HG03097 (cell line): ENCODE measurements at regions not wholly inside any gene's neighbourhood (a gene's known extent, or its start where the extent isn't known, plus 50 kb on each side); places are given as distances from the start of the nearest gene placed in this dataset.

ENCODE experiments used
- ATAC-seq: cut with Tn5 transposase; IDR thresholded peaks from one replicate; pipeline ENCODE4 v1.9.1; 2021; ENCODE audit not compliant: unreplicated experiment, low FRiP score

DNA sequence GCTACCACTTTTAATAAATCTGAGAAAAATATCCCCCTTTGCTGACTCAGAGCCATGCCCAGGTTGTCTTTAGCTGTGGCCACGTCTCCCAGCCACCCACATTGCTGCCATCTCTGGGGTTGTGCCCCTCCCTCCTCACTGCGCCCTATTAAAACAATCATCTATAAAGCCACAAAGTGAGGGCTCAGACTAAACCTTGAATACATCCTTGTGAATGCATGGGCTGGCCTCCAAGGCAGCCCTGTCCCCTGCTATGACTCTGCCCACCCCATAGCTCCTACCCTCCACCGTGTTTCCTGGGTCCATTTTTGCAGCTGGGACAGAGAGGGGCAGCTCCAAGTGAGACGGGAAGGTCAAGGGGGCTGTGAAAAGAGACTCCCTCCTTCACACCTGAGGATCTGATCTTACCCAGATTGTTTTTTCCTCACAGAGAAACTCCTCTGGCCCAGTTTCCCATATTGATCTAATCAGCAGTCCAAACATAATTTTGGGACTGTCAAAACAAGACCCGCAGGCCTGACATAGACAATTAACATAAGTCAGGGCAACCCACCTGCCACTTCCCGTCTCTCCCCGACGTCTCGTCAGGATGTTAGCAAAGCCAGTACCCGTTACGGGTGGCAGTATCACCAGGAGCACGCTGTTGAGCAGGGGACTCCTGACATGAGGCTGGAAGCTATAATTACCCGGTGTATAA lies 199.0 kb downstream of the KATNAL1 start:
- no peak for ATAC-seq

DNA sequence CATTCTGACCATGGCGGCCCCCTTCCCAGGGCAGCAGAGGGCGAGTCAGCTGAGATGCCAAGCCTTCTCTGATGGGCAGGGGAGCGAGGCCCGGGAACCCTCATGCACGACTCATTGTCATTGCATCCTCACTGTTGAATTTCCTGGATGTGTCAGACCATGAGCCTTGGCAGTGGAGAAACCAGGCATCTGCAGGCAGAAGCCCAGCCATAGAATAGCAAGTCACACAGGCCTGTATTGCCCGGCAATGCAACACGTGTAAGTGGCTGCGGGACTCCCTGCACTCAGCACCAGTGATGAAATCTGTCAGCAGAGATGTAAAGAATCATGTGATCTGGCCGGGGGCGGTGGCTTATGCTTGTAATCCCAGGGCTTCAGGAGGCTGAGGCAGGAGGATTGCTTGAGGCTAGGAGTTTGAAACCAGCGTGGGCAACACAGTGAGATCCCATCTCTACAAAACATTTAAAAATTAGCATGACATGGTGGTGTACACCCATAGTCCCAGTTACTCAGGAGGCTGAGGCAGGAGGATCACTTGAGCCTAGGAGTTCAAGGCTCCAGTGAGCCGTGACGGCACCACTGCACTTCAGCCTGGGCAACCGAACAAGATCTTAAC lies 199.7 kb downstream of the KATNAL1 start:
- ATAC-seq: no peak

DNA sequence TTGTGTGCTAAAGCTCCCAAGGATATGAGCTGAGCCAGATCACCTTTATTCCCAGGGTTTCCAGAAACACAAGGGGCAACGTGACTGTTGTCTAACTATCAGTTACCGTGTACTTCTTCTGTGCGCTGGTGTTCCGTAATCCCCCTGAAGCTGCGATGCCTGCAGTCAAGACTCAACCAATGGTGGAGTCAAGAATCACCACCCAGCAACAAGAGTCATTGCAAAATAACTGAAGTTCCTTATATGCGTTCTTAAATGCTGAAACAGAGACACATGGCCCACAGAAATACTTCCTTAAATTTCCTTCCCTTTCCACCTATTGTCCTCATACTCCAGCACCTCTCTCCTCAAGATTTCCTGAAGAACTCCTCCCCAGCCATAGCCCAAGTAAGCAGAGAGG lies 200.2 kb downstream of the KATNAL1 start:
- no peak for ATAC-seq

DNA sequence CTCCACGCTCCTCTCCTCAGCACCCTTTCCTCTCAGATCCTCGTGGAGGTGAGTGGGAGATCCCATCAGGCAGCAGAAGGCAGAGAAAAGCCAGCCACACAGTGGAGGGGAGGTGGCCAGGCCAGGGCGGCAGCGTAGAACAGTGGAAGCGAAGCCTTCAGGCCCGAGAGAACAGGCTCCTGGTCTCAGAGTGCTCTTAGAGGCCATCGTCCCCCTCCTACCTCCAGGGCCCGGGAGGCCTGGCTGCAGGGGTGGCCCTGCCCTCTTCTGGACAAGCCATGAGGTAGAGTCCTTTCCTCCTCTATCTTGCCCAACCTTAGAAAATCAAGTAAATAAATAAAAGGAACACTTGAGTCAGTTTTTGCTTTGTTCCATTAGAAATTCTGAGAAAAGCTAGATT lies 202.0 kb downstream of the KATNAL1 start:
- ATAC-seq: no peak

DNA sequence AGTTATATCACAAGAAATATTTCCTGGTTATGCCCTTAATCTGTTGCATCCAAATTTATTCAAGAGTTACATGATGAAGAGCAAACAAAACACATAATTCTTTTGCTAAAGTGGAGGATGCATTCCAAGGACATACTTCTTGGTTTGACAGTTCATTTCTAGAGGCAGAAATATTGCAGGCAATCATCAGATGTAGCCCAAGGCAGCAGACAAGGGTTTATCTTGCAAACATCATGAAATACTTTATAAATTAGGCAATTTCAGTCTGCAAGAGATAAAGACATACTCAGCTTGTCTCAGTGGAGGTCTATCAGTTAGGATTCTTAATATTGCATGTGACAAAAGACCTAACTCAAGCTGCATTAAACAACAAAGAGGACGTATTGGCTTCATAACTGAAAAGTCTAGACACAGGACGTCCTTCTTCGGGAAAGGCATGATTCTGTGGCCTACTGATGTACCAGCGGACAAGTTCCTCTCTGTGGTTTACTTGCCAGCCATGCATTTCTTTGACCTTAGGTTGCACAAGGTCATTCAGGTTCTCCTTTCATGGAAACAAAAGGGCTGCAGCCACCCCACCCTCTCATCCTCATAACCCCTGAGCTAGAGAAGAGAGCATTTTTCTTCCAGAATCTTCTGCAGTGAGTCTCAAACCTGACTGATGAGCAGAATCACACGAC lies 204.1 kb downstream of the KATNAL1 start:
- ATAC-seq: no peak

DNA sequence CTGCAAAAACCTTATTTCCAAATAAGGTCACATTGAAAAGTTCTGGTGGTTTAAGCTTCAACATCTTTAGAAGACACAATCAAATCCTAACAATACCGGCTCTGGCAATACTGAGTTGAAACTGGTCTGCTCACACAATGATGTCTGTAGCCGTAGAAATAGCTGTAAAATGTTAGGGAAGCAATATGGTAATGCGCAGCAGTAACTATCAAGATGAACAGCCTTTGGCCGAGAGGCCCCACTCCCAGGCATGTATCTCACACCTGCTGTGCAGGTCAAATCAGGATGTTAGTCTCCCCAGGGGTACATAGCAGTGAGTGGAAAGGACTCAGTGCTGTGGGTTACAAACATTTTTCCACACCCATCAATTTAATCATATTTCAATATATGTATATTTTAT lies 207.1 kb downstream of the KATNAL1 start:
- no peak for ATAC-seq

DNA sequence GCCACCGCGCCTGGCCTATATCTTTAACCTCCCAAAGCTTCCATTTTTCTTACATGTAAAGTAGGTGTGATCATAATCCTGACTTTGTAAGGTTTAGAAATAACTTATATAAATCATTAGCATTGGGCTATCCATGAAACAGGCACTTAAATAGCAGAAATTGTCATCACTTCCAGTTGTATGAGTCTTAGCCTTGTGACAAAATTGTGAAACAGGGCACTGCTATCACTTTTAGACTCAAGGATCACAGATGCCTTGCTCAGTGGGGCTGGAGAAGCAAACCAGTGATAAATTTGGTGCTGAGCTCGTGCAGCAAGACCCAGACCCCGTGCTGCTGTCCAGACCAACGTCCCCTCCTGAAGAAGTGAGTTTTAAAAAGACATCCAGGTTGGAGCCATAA lies 209.7 kb downstream of the KATNAL1 start:
- no peak for ATAC-seq

DNA sequence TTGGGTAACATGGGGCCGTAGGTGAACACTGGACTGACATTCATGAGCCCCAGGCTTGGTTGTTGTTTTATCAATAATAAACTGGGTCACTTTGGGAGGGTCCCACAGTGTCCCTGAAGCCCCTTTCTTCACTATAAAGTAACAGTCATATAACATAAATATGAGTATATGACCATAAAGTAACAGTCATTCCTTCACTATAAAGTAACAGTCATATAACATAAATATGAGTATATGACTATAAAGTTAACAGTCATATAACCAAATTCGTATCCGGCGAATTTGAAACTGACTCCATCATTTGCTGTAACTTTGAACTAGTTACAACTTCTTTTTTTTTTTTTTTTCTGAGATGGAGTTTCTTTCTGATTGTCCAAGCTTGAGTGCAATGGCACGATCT lies 210.3 kb downstream of the KATNAL1 start:
- ATAC-seq: no peak

DNA sequence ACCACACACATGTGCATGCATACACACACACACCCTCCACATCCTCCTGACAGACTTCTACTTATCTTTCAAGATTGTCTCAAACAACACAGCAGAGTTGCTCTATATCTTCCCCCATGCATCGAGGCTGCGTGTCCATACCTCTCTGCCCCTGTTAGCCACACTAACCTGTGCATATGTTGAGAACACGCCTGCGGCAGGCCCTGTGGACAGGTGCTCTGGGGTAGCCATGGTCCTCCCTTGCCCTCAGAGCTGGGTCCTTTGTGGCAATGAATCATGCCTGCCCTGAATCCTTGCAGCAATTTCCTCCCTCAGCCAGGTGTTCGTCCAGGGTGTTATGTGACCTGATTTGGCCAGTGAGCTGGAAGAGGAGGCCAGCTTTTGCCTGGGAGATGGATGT lies 213.3 kb downstream of the KATNAL1 start:
- ATAC-seq: no peak

DNA sequence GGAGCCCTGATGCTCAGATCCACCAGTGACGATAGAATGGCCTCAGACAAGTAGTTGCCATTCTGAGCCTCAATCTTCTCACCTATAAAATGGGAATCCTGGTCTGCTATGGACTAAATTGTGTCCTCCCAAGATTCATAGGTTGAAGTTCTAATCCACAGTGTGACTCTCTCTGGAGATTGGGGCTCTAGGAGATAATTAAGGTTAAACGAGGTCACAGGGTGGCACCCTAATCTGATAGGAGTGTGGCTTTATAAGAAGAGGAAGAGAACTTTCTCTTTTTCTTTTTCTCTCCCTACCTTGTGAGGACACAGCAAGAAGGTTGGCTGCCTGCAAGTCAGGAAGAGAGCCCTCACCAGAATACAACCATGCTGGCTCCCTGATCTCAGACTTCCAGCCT lies 214.1 kb downstream of the KATNAL1 start:
- no peak for ATAC-seq

DNA sequence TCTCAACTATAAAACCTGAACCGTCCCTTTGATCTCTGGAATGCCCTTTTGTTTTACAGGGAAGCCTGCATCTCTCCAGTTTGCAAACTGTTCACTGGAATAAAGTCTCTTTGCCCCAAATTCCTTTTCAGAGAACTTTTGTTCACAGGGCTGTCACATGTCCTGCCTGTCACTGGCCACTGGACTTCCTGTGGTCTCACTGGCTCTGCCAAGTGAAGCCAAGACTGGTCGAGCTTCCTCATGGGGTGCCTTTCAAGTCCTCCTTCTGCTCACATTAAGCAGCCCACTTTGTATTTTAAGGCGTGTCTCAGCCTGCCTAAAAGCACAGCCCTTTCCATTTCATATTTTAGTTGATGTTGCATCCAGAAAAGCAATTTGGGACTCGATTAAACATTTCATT lies 215.7 kb downstream of the KATNAL1 start:
- ATAC-seq: no peak

DNA sequence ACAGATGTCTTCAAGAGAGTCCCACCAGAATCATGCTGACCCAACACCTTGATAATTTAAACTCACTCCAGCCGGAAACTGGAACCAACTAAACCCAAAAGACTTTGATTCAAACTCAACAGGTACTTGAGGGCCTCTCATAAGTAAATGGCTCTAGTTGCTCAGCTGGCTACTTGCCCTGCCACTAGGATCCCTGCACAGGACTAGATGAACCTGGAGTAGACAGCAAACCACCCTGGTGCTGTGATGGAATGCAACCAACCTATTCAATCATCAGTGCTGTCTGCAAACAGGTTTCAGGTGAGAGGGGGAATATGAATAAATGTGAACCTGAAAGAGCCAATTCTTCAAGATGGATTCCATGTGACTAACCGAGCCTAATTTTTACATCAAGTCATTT lies 216.3 kb downstream of the KATNAL1 start:
- no peak for ATAC-seq

DNA sequence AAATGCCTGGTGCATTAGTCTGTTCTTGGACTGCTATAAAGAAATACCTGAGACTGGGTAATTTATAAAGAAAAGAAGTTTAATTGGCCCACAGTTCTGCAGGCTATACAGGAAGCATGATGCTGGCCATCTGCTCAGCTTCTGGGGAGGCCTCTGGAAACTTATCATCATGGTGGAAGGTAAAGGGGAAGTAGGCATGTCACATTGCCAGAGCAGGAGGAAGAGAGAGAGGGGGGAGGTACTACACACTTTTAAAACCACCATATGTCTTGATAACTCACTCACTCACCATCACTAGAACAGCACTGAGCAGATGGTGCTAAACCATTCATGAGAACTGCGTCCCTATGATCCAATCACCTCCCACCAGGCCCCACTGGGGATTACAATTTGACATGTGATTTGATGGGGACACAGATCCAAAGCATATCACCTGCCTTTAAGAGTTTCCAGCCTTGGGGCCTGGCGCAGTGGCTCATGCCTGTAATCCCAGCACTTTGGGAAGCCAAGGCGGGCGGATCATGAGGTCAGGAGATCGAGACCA lies 219.0 kb downstream of the KATNAL1 start:
- ATAC-seq: no peak

DNA sequence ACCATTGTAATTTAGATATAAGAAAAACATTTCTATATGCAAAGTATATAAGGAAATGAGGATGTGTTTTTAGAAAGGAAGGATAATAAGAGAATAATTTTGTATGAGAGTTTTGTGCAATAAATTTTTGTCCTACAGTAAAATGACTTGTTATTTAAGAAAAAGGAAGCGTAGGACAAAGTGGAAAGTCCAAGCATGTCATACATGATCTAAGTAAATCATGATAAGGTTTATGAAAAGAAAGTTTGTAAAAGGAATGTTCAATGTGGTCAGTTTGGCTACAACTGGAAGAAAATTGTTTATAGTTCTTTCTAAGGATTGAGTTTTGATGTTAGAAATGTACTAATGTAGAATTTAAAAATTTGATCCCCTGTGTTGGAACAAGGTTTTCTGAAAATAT lies 222.3 kb downstream of the KATNAL1 start:
- ATAC-seq: no peak

DNA sequence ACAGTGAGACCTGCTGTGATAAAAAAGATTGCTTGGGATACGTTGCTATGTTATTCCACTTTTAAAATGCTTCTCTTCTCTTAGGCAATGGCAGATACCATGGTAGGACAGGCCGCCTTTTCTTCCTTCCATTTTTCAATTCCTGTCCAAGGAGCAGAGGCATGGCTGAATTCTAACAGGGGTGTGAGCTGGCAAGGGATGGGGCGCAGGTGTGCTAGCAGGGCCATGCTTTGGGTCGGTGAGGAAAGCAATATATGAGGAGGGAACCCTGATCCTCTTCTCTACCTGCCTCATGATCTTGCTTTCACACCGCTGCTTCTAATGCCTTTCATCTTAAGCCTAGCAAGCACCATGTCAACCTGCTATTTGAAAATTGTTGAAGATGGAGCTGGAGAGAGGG lies 225.0 kb downstream of the KATNAL1 start:
- ATAC-seq: no peak

DNA sequence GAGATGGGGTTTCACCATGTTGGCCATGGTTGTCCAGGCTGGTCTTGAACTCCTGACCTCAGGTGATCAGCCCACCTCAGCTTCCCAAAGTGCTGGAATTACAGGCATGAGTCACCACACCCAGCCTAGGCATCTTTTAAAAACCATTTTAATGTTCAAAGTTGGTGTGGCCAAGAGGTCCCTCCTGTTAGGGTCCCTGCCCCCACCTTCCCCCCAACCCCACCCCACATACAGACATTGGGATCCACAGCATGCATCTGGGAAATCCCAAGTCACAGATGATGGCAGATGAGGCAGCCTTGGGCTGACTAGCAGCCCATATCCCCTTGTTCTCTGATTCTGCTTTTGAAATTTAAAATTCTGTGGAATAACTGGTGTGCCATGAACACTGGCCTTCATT lies 226.0 kb downstream of the KATNAL1 start:
- no peak for ATAC-seq

DNA sequence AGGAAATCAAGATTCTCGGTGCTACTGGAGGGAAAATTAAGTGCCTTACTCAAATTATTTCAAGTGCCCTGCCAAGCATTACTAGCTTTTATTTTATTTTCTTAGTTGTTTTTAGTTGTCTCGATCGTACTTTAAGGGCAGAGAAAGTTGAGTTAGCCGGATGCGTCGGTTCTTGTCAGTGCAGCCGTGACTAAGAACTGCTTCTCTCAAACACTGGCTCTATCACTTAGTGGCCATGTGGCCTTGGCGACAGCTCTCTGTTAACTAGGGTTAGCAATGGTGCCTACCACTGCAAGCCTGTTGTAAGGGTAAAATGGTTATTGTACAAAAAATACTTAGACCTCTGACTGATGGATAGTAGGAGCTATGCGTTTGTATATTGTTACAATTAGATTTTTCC lies 227.8 kb downstream of the KATNAL1 start:
- no peak for ATAC-seq

DNA sequence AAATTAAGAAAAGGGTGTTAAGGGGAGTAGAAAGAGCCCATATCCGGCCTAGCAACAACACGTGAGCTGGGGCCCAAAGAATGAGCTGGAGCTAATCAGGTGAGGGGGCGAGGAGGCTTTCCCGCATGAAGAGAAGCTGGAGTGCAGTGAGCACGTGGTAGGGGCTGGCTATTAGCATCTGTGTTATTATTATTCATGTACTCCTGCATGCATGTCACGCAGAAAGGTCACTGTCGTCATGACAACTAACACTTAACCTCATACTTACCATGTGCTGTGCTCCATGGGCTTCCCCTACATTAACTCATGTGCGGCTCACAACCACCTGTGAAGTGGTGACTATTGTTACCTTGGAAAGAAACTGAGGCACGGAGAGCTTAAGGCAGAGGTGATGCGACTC lies 227.6 kb upstream of the UBL3 start:
- no peak for ATAC-seq

DNA sequence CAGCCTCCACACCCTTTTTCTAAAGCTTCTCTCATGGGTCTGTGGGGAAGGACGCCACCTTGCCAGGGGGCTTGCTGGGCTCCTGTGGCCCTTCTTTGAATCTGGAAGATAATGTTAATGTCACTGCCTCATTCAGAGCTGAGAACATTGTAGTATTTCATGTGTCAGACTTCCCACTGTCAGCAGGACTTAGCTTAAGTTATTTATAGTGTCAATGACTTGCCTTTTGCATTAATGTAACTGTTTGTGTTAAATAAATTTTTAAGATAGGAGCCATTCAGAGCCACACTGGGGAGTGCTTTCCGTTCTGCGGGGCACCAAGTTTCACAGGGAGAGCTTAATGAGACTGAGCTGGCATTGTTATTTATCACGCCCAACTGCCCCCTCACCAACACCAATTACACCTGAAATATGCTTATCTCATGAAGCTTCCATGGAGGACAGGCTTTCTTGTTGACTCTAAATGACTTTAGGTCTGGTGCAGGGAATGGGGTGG lies 226.9 kb upstream of the UBL3 start:
- ATAC-seq: no peak

DNA sequence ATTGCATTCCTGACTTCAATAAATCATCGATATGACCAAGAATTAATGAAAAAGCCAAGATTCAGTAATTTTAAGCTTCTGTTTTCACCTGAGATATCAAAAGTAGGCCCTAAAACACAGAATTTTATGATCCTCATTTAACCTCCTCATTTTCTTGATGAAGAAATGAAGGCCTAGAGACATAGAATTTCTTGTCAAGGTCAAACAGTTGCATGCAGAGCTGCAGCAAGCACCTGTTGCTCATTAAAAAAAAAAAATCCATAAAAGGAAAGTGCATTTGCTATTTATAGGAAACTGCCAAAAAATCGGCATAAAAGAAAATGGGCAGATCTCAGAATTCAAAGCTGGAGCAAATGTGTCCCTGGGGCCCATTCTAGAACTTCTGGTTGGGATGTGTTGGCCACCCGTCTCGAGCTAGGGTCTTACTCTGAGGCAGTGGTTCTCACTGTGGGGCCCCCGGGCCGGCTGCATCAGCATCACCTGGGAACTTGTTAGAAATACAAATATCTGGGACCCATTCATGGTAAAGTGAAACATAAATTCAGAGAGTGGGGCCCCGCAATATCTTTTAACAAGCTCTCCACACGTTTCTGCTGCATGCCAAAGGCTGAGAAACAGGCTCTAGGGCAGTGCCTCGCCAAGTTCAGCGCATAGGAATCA lies 224.7 kb upstream of the UBL3 start:
- ATAC-seq: no peak

DNA sequence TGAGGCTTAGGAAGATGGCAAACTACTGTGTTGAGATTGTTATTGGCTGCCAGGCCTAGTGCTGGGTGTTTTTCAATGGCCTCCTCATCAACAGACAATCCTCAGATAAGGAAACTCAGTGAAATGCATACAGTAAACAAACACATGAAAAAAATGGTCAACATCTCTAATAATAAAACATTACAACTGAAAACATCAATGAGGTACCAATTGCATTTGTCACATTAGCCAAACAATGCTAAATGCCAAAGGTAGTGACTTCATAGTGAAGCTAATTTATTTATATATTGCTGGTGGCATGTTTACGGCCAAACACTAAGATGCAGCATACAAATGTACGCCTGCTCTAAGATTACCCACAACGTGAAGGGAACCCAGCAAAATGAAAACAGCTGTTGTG lies 224.0 kb upstream of the UBL3 start:
- no peak for ATAC-seq
